Stimulated activated CD8-positive, alpha-beta memory T cell treated with anti-CD3 and anti-CD28 coated beads, Interleukin-4, amount 100 ng/mL, for 1 hour (primary cell): ENCODE measurements at regions not wholly inside any gene's neighbourhood (a gene's known extent, or its start where the extent isn't known, plus 50 kb on each side); places are given as distances from the start of the nearest gene placed in this dataset.

ENCODE experiments used
- DNase-seq, 2 donors: peaks; one replicate each; pipeline ENCODE4 v3.0.0-alpha.2; 2020; ENCODE audit warnings: low read depth in 2 of 2, low spot score in 1 of 2

DNA sequence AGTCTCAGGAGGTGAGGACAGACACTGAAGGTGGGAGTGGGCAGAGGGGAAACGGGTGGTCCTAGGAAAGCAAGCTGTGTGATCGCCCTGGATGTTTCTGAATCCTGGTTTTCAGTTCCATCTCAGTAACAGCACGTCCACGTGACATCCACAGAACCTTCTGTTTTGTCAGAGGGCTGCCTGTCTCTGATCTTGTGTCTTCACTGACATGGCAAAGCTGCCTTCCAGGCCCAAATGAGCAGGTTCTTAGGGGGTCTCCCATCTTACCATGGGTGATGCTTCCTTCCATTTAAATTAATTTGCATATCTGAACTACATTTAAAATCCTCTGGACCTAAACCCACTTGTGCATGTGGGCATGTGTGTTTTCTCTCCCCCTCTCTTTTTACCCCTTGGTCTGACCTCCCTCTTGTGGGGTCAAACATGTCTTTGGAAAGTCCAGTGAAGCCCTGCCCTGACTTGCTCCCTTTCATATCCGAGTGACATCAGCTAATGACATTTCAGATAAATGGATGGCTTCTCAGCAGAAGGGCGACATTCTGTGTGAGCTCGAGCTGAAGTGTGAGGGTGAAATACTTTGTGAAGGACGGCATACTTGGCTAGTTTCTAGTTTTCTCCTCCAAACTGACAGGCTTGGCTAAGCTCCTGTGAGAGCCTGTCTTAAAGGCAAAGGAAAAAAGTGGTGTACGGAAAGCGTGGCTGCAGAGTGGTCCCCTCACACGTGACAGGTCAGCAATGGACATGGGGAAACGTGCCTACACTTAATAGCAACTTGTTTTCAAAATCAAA lies 204.8 kb upstream of the S1PR3 start:
- no peak for DNase-seq

DNA sequence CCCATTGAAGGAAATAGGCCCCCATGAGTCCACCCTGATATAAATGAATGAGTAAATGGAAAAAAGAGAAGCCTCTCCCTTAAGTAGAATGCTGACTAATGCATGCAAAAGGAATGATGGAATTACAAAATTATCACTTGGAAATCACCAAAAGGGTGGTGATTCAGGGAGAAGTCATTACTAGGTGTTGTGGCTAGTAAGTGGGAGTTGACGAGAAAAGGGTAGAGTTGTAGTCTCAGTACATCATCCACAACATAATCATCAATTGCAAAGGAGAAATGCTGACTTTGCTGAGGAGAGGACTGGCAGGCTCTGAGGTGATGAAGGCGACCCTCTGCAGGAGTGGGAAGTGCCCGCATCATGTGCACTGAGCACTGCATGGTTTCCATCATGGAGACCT lies 201.5 kb upstream of the S1PR3 start:
- DNase-seq, result no peak

DNA sequence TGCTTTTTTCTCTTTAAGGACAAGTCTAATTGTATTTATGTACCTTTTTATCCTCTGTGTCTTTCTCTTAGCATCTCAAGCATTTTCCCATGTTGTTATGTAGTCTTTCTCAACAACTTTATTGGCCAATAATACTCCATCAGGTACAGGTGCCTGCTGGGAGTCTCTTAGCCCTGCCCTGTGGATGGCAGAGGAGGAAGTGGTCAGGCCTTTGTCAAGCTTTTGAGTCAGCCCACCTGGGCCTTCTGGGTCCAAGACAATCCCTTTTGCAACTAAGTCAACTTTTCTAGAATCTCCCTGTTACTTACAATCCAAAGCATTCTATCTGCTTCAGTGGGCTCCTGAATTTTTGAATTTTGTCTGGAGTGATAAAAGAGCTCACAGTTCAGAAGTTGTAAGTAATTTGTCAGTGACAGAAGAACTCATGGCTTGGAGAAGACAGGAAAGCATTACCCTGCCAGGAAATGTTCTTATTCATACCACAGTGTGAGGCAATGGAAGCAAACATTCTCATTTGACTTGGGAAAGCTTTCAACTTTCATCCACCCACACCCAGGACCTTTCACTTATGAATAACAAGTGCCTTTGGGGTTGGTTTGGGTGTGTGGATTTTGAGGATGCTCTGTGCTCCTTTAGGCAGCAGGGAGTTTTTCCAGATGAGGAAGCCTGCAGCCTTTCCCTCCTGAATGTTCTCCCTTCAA lies 200.0 kb upstream of the S1PR3 start:
- no peak for DNase-seq

GRCh38 chr9:88792502-88792901 lies 198.8 kb upstream of the S1PR3 start:
- DNase-seq, result no peak

GRCh38 chr9:88794100-88794499 lies 197.2 kb upstream of the S1PR3 start:
- DNase-seq, result no peak

DNA sequence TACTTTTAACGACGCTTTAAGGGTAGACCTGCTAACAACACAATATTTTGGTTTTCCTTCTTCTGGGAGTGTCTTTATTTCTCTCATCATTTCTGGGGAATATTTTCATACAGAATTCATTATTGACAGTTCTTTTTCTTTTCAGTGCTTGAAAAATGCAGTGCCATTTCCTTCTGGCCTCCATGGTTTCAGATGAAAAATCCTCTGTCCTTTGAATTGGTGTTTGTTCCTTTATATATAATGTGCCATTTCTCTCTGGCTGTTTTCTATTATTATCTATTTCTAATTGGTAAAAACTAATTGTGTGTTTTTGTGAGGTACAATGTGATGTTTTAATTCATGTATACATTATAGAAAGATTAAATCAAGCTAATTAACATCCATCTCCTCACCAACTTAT lies 194.3 kb upstream of the S1PR3 start:
- no peak for DNase-seq

DNA sequence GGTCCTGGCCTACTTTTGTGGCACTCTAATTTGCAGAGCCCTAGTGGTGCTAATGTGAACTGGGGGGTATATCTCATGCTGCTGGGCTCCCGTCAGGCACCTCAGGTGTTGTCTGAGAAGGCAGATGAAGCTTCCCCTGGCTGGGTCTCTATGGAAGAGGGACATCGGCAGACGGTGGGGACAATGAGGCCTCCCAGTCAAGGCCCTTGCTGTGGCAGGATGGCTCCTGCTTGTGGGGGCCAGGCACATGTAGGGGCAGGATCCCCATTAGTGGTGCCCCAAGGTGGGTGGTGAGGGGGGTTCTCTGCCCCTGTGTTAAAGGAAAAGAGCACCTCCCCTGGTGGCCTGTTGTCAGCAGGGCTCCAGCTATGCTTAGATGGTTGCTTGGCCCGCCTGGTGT lies 192.8 kb upstream of the S1PR3 start:
- DNase-seq, result no peak

DNA sequence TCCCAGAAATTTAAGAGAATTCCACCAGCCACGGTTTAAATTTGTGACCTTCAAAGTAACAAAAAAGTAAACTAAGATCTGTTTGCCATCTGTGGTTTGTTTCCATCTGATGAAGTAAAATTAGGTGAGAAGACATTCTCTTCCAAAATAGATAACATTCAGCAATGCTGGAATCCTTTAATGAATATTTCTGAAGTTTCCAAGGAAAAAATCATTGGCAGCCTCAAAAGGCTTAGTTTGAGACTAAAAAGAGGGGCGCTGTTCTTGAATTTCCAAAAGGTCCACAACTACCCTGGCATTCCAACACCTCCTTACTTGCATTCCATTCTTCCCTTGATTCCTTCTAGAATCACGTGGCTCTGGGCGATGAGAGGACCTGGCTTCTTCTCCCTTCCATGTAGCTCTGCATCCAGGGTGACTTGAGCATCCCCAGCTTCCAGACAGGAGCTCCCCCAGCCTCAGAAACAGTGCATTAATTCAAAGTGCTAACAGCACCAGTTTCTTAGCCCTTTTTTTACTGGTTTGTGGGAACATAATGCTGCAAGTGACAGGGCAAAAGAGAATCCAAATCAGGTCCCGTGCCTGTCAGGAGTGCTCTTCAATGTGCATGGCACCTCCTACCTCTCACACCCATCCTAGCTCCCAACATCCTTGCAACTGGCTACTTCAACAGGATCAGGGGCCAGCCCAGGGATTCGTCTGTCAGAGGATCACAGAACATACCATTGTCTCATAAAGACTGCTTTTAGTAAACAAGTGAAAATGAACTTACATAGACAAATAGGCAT lies 191.5 kb upstream of the S1PR3 start:
- DNase-seq, result no peak

DNA sequence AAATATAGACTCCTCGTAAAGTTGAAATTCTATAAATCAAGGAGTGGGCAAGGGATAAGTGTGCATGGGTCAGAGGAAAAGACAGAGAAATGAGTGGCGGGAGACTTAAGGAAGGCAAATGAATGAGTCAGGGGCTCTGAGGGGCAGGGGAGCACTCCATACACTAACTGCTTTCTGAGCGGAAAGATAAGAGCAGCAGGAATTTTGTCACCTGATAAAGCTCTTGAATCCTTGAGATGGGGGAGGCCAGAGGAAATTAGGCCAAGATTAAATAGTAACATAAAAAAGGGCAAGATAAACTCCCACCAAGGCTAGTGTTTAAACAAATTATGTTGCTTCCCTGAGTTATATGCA lies 191.0 kb upstream of the S1PR3 start:
- DNase-seq, result no peak

DNA sequence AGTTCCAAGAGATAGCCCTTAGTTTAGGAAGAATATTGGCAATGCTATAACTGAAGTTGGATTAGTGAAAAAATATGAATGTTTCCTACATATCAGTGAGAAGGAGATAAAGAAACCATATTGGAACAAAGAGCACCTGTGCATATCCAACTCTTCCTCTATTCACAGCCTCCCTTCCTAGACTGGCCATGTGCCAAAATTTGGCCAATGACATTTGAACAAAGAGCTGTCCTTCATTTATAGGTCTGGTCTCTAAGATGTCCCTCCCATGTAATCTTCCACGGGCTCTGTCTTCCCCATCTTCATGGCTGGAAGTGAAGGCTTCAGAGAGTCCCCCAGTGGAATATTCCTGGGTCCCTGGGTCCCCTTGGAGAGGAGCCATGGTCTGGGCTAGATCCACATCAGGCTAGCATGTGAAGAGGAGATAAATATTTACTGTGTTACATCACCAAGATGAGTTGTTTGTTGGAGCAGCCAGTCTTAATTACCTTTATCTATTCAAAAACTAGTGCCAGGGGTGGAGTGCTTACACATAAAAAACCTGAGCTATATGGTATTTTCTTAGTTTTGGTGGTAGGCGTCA lies 190.0 kb upstream of the S1PR3 start:
- no peak for DNase-seq

DNA sequence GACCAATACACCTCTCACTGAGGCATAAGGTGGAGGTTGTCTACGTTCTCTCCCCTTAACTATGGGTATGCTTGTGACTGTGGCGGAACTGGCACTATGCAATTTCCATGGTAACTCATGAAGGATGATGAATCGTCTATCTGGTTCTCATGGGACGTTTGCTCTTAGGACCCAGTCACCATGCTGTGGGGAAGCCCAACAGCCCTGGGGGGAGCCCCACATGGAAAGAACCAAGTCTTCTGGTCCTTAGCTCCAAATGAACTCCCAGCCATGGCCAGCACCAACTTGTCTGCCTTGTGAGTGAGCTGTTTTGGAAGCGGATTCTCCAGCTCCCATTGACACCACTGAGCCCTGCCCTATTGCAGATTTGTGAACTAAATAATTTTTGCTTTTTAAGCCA lies 188.7 kb upstream of the S1PR3 start:
- no peak for DNase-seq

- DNase-seq, result no peak
These were observed 187.6 kb upstream of the S1PR3 start for GRCh38 chr9:88803546-88804253.

GRCh38 chr9:88804254-88804596 lies 187.0 kb upstream of the S1PR3 start:
- no peak for DNase-seq

DNA sequence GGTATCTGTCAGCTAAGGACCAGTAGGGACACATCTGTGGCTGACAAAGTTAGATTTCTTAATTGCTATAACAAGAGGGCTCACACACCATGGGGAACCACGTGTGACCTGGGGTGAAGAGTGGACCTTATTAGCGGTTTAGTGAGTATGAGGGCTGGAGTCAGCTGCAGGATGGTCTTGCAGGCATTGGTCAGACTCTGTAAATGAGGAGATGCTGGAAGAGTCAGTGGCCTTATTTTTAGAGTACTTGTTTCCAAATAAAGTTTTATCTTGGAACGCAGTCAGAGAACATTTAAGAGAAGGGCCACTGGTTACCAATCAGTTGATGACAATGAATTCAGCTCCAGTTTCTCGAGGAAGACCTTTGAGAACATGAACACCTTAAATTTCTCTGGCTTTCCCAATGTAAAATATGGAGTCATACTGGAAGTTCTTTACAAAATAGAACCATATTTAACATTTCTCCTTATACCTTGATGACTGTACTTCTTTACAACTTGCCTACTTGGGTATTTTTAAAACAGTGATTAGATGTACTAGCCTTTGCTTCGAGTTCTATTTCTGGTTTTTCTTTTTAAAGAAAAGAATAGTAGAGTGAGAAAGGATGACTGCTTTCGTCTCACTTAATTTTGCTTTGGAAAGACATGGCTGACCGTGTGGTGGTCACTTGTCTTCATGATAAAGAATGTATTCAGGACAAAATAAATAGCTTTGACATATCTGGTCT lies 185.9 kb upstream of the S1PR3 start:
- DNase-seq, result no peak

GRCh38 chr9:88807426-88807825 lies 183.8 kb upstream of the S1PR3 start:
- no peak for DNase-seq

GRCh38 chr9:88808019-88808656 lies 183.1 kb upstream of the S1PR3 start:
- DNase-seq, result no peak

GRCh38 chr9:88808761-88809354 lies 182.4 kb upstream of the S1PR3 start:
- no peak for DNase-seq

GRCh38 chr9:88809355-88810161 lies 181.7 kb upstream of the S1PR3 start:
- no peak for DNase-seq

GRCh38 chr9:88810826-88811225 lies 180.4 kb upstream of the S1PR3 start:
- DNase-seq, result no peak
